Stimulated activated CD4-positive, alpha-beta T cell treated with anti-CD3 and anti-CD28 coated beads, Interleukin-12 subunit alpha, Interleukin-12 subunit beta, amount 100 ng/mL, for 24 hours (primary cell): ENCODE measurements at regions not wholly inside any gene's neighbourhood (a gene's known extent, or its start where the extent isn't known, plus 50 kb on each side); places are given as distances from the start of the nearest gene placed in this dataset.

Source experiments
- DNase-seq, 2 experiments: peaks; one replicate each; pipeline ENCODE4 v3.0.0-alpha.2; 2020; ENCODE audit warnings: low read depth in 2 of 2

DNA sequence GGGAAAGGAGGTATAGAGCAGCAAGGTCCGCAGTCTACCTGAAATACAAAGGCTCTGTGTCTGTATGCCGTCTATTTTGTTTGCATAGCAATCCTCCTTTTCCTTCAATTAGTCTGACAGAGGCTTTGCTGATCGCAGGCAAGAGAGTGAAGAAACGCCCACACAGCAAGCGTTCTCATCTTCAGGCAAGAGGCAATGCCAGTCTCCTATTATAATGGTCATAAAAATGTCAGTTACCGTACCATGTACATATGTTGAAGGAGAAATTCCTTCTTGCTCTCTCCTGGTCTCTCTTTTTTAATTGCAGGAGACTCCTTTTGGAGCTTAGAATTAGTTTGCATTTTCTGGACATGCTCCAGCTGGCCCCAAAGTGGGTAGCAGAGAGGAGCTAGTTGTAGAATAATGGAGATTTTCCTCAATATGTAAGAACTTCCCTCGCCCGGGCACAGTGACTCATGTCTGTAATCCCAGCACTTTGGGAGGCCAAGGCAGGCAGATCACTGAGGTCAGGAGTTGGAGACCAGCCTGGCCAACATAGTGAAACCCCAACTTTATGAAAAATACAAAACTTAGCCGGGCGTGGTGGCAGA lies 139.5 kb downstream of the PFKFB3 start:
- DNase-seq, result no peak

GRCh38 chr10:6343305-6344010 lies 140.7 kb downstream of the PFKFB3 start:
- no peak for DNase-seq

DNA sequence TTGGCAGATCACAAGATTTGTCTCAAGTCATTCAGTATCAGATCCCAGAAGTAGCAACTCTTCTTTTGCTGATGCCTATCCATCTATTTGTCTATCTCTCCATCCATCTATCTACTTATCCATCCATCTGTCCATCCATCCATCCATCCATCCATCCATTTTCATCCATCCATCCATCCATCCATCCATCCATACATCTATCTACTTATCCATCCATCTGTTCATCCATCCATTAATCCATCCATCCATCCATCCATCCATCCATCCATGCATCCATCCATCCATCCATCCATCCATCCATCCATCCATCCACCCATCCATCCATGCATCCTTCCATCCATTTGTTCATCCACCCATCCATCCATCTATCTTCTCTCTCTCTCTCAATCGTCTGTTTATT lies 142.7 kb downstream of the PFKFB3 start:
- no peak for DNase-seq

- DNase-seq, result no peak
Measured at GRCh38 chr10:6346631-6347030, 143.9 kb downstream of the PFKFB3 start.

DNA sequence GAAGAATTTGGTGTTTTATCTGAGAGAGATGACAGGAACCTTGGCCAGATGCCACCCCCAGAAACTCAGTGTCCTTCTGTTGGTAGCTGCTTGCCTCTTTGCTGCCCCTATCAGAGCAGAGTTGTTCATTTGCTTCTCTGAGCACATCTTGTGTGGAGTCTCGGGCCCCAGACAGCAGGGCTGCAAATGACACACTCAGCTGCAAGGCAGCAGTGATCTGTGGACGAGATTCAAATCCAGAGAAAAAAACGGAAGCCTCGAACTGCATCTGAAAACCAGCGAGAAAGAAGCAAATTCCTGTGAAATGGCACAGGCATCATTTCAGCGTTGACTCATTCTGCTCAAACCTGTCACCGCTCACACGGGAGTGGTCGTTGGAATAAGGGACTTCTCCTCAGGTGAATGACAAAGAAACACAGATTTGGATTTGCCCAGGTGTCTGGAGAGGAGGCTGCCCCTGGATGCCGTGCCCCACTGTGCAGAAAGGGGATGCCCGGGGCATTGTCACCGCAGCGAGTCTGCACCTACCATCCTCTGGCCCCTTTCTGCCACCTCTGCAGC lies 144.7 kb downstream of the PFKFB3 start:
- DNase-seq, result peak; percentile 43 to 45

DNA sequence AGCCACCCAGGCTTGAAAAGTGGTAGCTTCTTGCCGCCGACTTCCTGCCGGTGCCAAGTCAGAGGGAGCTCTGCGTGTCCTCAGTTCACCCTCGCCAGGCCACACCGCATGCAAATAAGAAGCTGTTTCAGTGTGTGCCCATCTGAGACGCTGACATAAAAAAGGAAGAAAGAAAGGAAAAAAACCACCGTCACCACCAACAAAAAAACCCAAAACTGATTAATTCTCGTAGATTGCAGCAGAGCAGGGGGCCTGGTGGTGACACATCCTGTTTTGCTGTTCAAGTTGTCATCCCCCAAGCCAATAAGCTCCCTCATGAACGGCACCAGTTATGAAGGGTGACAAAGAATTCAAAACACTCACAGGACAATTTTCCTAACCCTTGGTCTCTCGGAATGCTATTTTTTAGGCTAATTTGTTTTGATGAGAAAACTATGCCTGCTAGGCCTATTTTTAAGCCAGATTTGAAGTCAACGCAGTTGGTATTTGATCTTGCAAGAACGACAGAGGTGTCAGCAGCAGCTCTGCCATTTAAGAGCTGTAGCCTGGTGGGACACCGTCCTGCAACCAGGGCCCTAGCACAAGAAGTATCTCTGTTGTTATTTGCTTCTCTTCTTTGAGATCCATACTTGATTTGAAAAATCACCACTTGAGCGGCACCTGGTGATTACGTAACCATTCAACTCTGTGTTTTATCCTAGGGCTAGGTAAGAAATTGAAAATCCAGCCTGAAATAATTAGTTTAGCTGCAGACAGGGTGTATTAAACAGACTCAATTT lies 145.6 kb downstream of the PFKFB3 start:
- peak; percentile 65 to 74 for DNase-seq

GRCh38 chr10:6349846-6350535 lies 147.3 kb downstream of the PFKFB3 start:
- DNase-seq, result no peak

- DNase-seq, result no peak
Measured at GRCh38 chr10:6350609-6351008, 147.9 kb downstream of the PFKFB3 start.

GRCh38 chr10:6351495-6351894 lies 148.8 kb downstream of the PFKFB3 start:
- no peak for DNase-seq

GRCh38 chr10:6353526-6353925 lies 150.8 kb downstream of the PFKFB3 start:
- no peak for DNase-seq

DNA sequence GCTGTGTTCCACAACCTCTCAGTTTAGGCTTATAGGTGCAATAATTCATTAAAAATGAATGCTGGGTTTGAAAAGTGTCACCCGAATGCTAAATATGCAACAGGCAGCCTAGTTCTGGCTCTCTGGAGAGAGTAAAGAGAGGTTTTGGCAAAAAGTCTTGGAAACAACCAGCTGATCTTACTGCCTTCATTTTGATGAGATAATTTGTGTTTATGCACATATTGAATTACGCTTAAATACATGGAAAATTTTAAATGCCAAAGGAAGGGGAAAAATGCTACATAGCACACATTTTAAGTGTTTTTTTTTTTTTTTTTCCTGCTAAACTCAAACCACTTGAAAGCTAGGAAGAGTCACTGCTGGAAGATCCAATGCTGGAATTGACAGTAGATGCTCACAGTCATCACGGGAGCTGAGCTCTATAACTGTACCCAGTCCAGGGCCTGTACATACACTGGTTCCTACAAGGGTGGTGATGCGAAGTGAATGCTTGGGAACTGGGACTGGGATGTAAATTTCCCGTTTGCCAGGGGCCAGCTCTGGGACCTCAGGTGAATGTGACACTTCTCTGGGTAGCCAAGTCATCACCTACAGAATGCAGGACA lies 151.5 kb downstream of the PFKFB3 start:
- DNase-seq, result no peak

DNA sequence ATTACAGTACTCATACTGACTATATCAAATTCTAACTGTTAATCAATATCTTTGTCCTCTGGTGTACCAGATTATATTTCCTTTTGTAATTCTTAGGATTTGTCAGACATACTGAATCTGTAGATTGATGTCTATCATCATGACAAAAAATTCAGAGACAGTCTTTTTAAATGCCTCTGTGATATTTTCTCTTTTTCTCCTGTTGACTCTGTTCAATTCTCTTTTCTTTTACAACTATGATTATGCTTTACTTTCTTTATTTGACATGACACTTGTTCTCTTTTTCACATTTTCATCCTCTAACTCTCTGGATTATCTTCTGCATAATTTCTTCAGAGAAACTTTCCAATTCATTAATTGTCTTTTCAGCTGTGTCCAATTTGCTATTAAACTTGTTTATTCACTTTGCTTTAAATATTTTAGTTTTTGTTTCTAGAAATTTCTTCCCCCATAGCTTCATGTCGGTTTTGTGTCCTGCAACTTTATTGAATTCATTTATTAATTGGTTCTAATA lies 153.6 kb downstream of the PFKFB3 start:
- no peak for DNase-seq

- DNase-seq, result no peak
Measured at GRCh38 chr10:6361869-6362268, 159.1 kb downstream of the PFKFB3 start.

DNA sequence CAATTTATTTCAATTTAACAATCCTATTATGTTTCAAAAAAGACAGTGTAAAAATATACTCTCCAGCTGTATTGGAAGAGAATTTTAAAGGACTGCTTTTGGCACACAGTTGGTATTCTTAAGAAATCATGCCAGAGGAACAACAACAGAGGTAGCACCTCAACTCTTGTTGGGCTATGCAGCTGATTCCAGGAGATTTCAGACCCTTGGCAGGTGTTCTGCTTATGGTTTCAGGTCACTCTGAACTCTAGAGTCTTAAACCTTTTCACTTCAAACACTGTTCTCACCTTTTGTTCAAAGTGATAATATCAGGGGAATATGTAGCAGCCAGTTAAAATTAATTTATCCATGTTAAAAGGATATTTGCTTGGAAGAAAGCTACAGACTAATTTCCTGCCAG lies 160.1 kb downstream of the PFKFB3 start:
- no peak for DNase-seq

GRCh38 chr10:6363511-6363910 lies 160.8 kb downstream of the PFKFB3 start:
- DNase-seq, result no peak

DNA sequence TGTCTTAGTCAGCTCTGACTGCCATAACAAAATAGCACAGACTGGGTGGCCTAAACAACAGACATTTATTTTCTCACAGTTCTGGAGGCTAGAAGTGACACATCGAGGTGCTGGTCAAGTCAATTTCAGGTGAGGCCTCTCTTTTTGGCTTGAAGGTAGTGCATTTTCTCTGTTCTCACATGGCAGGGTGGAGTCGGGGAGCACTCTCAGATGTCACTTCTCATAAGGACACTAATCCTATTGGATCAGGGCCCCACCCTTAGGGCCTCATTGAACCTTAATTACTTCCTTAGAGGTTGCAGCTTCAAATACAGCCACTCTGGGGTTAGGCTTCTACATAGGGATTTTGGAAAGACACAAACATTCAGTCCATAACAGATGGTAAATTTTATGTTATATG lies 161.6 kb downstream of the PFKFB3 start:
- DNase-seq, result no peak

DNA sequence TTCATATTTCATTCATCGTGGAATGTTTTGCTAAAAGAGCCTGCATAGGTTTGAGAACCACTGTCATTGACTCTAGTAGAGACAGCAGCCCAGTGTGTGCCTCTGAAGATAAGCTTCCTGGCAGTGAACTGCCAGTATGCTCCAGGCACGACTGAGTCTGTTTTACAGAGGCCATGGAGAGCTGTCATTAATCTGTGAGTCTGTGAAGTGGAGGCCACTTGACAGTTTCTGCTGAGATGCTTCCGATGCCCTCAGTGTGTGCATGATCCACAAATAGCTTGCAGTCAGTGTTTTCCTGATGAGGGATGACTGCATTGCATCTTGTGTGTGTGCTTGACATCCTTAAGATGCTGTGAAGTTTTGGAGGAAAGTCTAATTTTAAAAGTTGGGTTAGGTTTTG lies 162.2 kb downstream of the PFKFB3 start:
- DNase-seq, result no peak

DNA sequence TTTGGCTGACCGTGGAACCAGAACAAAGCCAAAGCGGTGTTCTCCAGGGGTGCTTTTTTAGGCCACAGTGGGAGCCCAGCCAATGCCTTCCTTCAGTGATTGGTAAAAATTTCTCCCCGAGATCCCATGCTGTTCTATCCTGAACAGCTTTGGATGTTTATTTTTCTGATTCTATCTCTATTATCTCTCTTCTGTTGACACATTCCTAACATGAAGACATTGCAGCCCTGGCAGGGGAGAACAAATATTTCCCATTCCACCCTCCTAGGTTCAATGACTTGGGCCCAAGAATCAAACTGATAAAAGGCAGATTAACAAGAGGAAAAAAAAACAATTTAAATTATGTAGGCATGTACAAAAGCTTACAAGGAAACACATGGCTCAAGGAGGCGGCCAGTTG lies 162.7 kb downstream of the PFKFB3 start:
- DNase-seq, result no peak
